ENCODE measurements at regions not wholly inside any gene's neighbourhood (a gene's known extent, or its start where the extent isn't known, plus 50 kb on each side); places are given as distances from the start of the nearest gene placed in this dataset.

GRCh38 chr4:36884151-36884550 lies 360.4 kb upstream of the NWD2 start:
- TF ChIP-seq CTCF (IDR thresholded peaks at IDR 0.05) (no peak), POLR2AphosphoS5 (IDR thresholded peaks at IDR 0.05) (no peak), POLR2A (IDR thresholded peaks at IDR 0.05) (no peak)

Measured in sigmoid colon (tissue), 4 donors.